ENCODE measurements at regions not wholly inside any gene's neighbourhood (a gene's known extent, or its start where the extent isn't known, plus 50 kb on each side); places are given as distances from the start of the nearest gene placed in this dataset.

DNA sequence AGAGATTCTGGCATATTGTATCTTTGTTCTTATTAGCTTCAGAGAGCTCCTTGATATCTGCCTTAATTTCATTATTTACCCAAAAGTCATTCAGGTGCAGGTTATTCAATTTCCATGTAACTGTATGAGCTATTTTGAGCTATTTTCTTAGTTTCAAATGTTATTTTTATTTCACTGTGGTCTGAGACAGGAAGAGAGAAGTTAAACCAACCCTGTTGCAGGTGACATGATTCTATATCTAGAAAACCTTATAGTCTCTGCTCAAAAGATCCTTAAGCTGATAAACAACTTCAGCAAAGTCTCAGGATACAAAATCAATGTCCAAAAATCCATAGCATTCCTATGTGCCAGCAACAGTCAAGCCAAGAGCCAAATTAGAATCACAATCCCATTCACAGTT, 1644.0 kb upstream of the B3GALT2 start:
- POLR2A ChIA-PET = interaction anchor here (0.7 to 3.5 kb wide), 11 partner anchors 8 to 604 kb away, joined by 3 to 17 read pairs (median 4); no protein-coding TSS in a partner anchor
- peak overlapping the region; percentile 89 for H3K27ac ChIP-seq (ENCODE audit: low read depth, low read length, poor library complexity, severe bottlenecking)
- peak overlapping the region; percentile 62 for H3K4me2 ChIP-seq (ENCODE audit: low read length)
- H3K9me2 ChIP-seq (ENCODE audit: insufficient read depth, low read length) = no peaks in the 10 kb centered on the region
- peak overlapping the region; percentile 50 for H3K4me3 ChIP-seq (ENCODE audit: low read depth, low read length, poor library complexity, severe bottlenecking)
- H4K20me1 ChIP-seq (ENCODE audit: insufficient read depth, low read length) = no peaks in the 10 kb centered on the region
- intact Hi-C loops (cut with micrococcal nuclease; ENCODE audit: unreplicated experiment) = loop anchor here (10.0 kb wide), 1 partner anchor 546 kb away; no protein-coding TSS in a partner anchor
- no peak for TF ChIP-seq EZH2phosphoT487 (IDR thresholded peaks at IDR 0.05; ENCODE audit: borderline replicate concordance, low read depth, low read length)
- TF ChIP-seq, protein P1, sequence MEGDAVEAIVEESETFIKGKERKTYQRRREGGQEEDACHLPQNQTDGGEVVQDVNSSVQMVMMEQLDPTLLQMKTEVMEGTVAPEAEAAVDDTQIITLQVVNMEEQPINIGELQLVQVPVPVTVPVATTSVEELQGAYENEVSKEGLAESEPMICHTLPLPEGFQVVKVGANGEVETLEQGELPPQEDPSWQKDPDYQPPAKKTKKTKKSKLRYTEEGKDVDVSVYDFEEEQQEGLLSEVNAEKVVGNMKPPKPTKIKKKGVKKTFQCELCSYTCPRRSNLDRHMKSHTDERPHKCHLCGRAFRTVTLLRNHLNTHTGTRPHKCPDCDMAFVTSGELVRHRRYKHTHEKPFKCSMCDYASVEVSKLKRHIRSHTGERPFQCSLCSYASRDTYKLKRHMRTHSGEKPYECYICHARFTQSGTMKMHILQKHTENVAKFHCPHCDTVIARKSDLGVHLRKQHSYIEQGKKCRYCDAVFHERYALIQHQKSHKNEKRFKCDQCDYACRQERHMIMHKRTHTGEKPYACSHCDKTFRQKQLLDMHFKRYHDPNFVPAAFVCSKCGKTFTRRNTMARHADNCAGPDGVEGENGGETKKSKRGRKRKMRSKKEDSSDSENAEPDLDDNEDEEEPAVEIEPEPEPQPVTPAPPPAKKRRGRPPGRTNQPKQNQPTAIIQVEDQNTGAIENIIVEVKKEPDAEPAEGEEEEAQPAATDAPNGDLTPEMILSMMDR (conservative IDR thresholded peaks at IDR 0.05; ENCODE audit: low read length) = no peak
- H3K79me2 ChIP-seq (ENCODE audit: insufficient read depth, low read depth, low read length) = no peaks in the 10 kb centered on the region
- CTCF ChIA-PET (ENCODE audit: unreplicated experiment) = no interaction called here
- H2AFZ ChIP-seq (ENCODE audit: low read length) = peak overlapping the region; percentile 93
- peaks cover 29% of the 10 kb centered on the region for H3K36me3 ChIP-seq (ENCODE audit: insufficient read depth, low read length)
- peak; percentile 78 for DNase-seq (ENCODE audit: low spot score)
- peaks cover 7% of the 10 kb centered on the region; the same call in 1 of the 2 replicates for H3K9me3 ChIP-seq (ENCODE audit: low read length)
- H3K4me1 ChIP-seq (ENCODE audit: insufficient read depth, low read length, poor library complexity, severe bottlenecking) = peaks cover 54% of the 10 kb centered on the region
- no TSS peak for BruUV-seq (replicated peaks)

DNA sequence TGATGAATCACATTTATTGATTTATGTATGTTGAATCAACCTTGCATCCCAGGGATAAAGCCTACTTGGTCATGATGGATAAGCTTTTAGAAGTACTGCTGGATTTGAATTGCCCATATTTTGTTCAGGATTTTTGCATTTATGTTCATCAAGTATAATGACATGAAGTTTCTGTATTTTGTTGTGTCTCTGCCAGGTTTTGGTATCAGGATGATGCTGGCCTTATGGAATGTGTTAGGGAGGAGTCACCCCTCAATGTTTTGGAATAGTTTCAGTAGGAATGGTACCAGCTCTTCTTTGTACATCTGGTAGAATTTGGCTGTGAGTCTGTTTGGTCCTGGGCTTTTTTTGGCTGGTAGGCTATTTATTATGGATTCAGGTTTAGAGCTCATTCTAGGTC, 1643.1 kb upstream of the B3GALT2 start:
- POLR2A ChIA-PET = interaction anchor here (0.7 to 3.5 kb wide), 9 partner anchors 8 to 827 kb away, joined by 3 to 17 read pairs (median 4); no protein-coding TSS in a partner anchor
- H2AFZ ChIP-seq (ENCODE audit: low read length) = peak overlapping the region; percentile 93; the same call in 1 of the 2 replicates
- peaks cover 54% of the 10 kb centered on the region for H3K4me1 ChIP-seq (ENCODE audit: insufficient read depth, low read length, poor library complexity, severe bottlenecking)
- H4K20me1 ChIP-seq (ENCODE audit: insufficient read depth, low read length) = no peaks in the 10 kb centered on the region
- DNase-seq (ENCODE audit: low spot score) = no peak
- no peaks in the 10 kb centered on the region for H3K79me2 ChIP-seq (ENCODE audit: insufficient read depth, low read depth, low read length)
- intact Hi-C loops (cut with micrococcal nuclease; ENCODE audit: unreplicated experiment) = no loop called here
- H3K27ac ChIP-seq (ENCODE audit: low read depth, low read length, poor library complexity, severe bottlenecking) = peak overlapping the region; percentile 89
- CTCF ChIA-PET (ENCODE audit: unreplicated experiment) = no interaction called here
- H3K4me3 ChIP-seq (ENCODE audit: low read depth, low read length, poor library complexity, severe bottlenecking) = peak overlapping the region; percentile 15
- H3K4me2 ChIP-seq (ENCODE audit: low read length) = peak overlapping the region; percentile 62
- H3K9me2 ChIP-seq (ENCODE audit: insufficient read depth, low read length) = no peaks in the 10 kb centered on the region
- H3K36me3 ChIP-seq (ENCODE audit: insufficient read depth, low read length) = peaks cover 29% of the 10 kb centered on the region
- TF ChIP-seq EZH2phosphoT487 (IDR thresholded peaks at IDR 0.05; ENCODE audit: borderline replicate concordance, low read depth, low read length) = no peak
- TF ChIP-seq, protein P1 (conservative IDR thresholded peaks at IDR 0.05; ENCODE audit: low read length) = no peak
- peaks cover 7% of the 10 kb centered on the region; the same call in 1 of the 2 replicates for H3K9me3 ChIP-seq (ENCODE audit: low read length)
- no TSS peak for BruUV-seq (replicated peaks)

DNA sequence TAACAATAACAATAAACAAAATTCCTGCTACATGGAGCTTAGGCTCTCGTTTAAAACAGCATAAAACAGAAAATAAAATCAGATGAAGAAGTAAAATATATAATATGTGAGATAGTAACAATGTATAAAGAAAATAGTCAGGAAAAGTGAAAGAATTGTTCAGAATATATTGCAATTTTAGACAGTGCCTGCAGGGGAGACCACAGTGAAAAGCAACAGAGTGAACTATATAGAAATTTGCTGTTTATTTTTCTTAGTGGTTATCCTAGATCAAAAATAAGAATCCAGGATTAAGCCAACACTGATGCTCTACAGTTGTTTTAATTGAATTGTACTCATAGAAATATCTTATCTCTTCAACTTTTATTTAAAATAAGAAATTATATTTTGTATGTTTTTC, 1639.0 kb upstream of the B3GALT2 start:
- peaks cover 21% of the 10 kb centered on the region for H3K4me1 ChIP-seq (ENCODE audit: insufficient read depth, low read length, poor library complexity, severe bottlenecking)
- intact Hi-C loops (cut with micrococcal nuclease; ENCODE audit: unreplicated experiment) = no loop called here
- BruUV-seq (replicated peaks) = no TSS peak
- no peak overlapping the region for H3K4me3 ChIP-seq (ENCODE audit: low read depth, low read length, poor library complexity, severe bottlenecking)
- no peak for DNase-seq (ENCODE audit: low spot score)
- H3K4me2 ChIP-seq (ENCODE audit: low read length) = no peak overlapping the region
- no peaks in the 10 kb centered on the region for H3K79me2 ChIP-seq (ENCODE audit: insufficient read depth, low read depth, low read length)
- H3K9me2 ChIP-seq (ENCODE audit: insufficient read depth, low read length) = no peaks in the 10 kb centered on the region
- H3K9me3 ChIP-seq (ENCODE audit: low read length) = peaks cover 13% of the 10 kb centered on the region; the same call in 1 of the 2 replicates
- ChIA-PET CTCF (ENCODE audit: unreplicated experiment) (no interaction called here), POLR2A (interaction anchor here (0.6 to 1.4 kb wide), 2 partner anchors 9 to 54 kb away, joined by 3 to 4 read pairs; no protein-coding TSS in a partner anchor)
- peaks cover 14% of the 10 kb centered on the region for H3K36me3 ChIP-seq (ENCODE audit: insufficient read depth, low read length)
- H4K20me1 ChIP-seq (ENCODE audit: insufficient read depth, low read length) = no peaks in the 10 kb centered on the region
- no peak overlapping the region for H2AFZ ChIP-seq (ENCODE audit: low read length)
- H3K27ac ChIP-seq (ENCODE audit: low read depth, low read length, poor library complexity, severe bottlenecking) = no peak overlapping the region
- no peak for TF ChIP-seq EZH2phosphoT487 (IDR thresholded peaks at IDR 0.05; ENCODE audit: borderline replicate concordance, low read depth, low read length)
- TF ChIP-seq, protein P1 (conservative IDR thresholded peaks at IDR 0.05; ENCODE audit: low read length) = peak; percentile 60
